GM12878 (cell line): ENCODE measurements at regions not wholly inside any gene's neighbourhood (a gene's known extent, or its start where the extent isn't known, plus 50 kb on each side); places are given as distances from the start of the nearest gene placed in this dataset.

Source experiments
- ATAC-seq: fragments of 200-7000 bp; cut with Tn5 transposase; 3 replicates; pipeline ENCODE4 v1.9.1; 2020; ENCODE audit warnings: mild to moderate bottlenecking, moderate library complexity
- BruUV-seq: library from RNA; stranded (reverse); fragments of 400-500 nt; replicated peaks from 2 replicates; lab custom pipeline; 2021; lab: Mats Ljungman, UMichigan
- CTCF ChIA-PET: fragments of 300-600 bp; sonication (Branson Sonifier 250); formaldehyde crosslinking; extraction: SDS; loops from one replicate; lab custom pipeline; 2021; ENCODE audit warnings: inconsistent platforms; lab: Yijun Ruan, JAX
- POLR2A ChIA-PET: fragments of 350-600 bp; formaldehyde crosslinking; extraction: SDS; loops from one replicate; lab custom pipeline; 2021; ENCODE audit warnings: inconsistent platforms; lab: Charles Lee
- RAD21 ChIA-PET: fragments of 300-600 bp; sonication (Branson Sonifier 250); formaldehyde crosslinking; loops from one replicate; lab custom pipeline; 2023; ENCODE audit warnings: antibody characterized with exemption; ENCODE audit not compliant: unreplicated experiment; lab: Charles Lee
- SMC1A ChIA-PET: fragments of 300-600 bp; sonication (Branson Sonifier 250); formaldehyde crosslinking; loops from one replicate; lab custom pipeline; 2023; ENCODE audit not compliant: unreplicated experiment, uncharacterized antibody; lab: Charles Lee
- DNase-seq: peaks from one replicate; pipeline ENCODE4 v3.0.0-alpha.2; 2011; ENCODE audit warnings: low read depth, low spot score
- FAIRE-seq: peaks from 3 replicates; lab custom pipeline; 2011; peaks lifted over from hg19 to GRCh38; lab: Jason Lieb, UNC
- H2AFZ ChIP-seq: 2 replicates; pipeline ENCODE4 v1.6.0; 2011; ENCODE audit warnings: low read depth, low read length, control low read depth; ENCODE audit not compliant: control insufficient read depth
- H3K27ac ChIP-seq: 2 replicates; pipeline ENCODE4 v1.5.1; 2011; ENCODE audit warnings: control low read depth; ENCODE audit not compliant: control insufficient read depth, insufficient read depth
- H3K27me3 ChIP-seq, 2 experiments: replicated peaks in 1 of 2; 2 replicates each; pipeline versions ENCODE4 v1.6.0 to v1.6.1; 2011; ENCODE audit warnings: low read length in 1 of 2; ENCODE audit not compliant: control insufficient read depth in 2 of 2, insufficient read depth in 2 of 2
- H3K36me3 ChIP-seq, 2 experiments: 2 replicates each; pipeline ENCODE4 v1.5.1; 2011; ENCODE audit warnings: low read length in 1 of 2; ENCODE audit not compliant: control insufficient read depth in 2 of 2, insufficient read depth in 2 of 2
- H3K4me1 ChIP-seq: 2 replicates; pipeline ENCODE4 v1.6.1; 2011; ENCODE audit warnings: mild to moderate bottlenecking, low read length, moderate library complexity, mixed read lengths; ENCODE audit not compliant: control insufficient read depth, insufficient read depth
- H3K4me2 ChIP-seq: 2 replicates; pipeline ENCODE4 v1.6.0; 2011; ENCODE audit warnings: control low read depth; ENCODE audit not compliant: control insufficient read depth, insufficient read depth
- H3K4me3 ChIP-seq: fragments of 200-600 bp; sonication (generic); 2 replicates; pipeline ENCODE4 v1.5.1; 2016
- H3K79me2 ChIP-seq: 2 replicates; pipeline ENCODE4 v1.6.0; 2011; ENCODE audit warnings: low read length; ENCODE audit not compliant: control insufficient read depth, insufficient read depth
- H3K9ac ChIP-seq: 2 replicates; pipeline ENCODE4 v1.8.0; 2011; ENCODE audit warnings: low read length, control low read depth, mixed read lengths; ENCODE audit not compliant: control insufficient read depth, insufficient read depth
- H3K9me3 ChIP-seq: replicated peaks from 3 replicates; pipeline ENCODE4 v1.5.1; 2011; ENCODE audit warnings: mild to moderate bottlenecking, low read length; ENCODE audit not compliant: control insufficient read depth, insufficient read depth
- H4K20me1 ChIP-seq: 2 replicates; pipeline ENCODE4 v1.6.0; 2011; ENCODE audit not compliant: control insufficient read depth, insufficient read depth
- ATF2 ChIP-seq: IDR thresholded peaks from 2 replicates; pipeline ENCODE4 v1.6.1; 2012; ENCODE audit warnings: low read length, inconsistent platforms
- BCL11A ChIP-seq: IDR thresholded peaks from 2 replicates; pipeline ENCODE4 v1.6.1; 2011; ENCODE audit warnings: low read depth, low read length
- BCLAF1 ChIP-seq: fragments of 450-650 bp; IDR thresholded peaks from 2 replicates; pipeline ENCODE4 v1.6.1; 2017; ENCODE audit warnings: antibody characterized with exemption, mild to moderate bottlenecking, moderate library complexity
- POLR2A ChIP-seq: IDR thresholded peaks from 2 replicates; pipeline ENCODE4 v1.6.1; 2011; ENCODE audit warnings: low read depth, mild to moderate bottlenecking, low read length
- TCF3 ChIP-seq: IDR thresholded peaks from 2 replicates; pipeline ENCODE4 v1.6.1; 2012; ENCODE audit warnings: low read depth, mild to moderate bottlenecking, low read length, borderline replicate concordance; ENCODE audit not compliant: insufficient read depth
- WGBS: methylation state at CpG from one replicate; pipeline ENCODE4 v1.1.6; 2016; ENCODE audit warnings: low lambda C conversion rate; ENCODE audit not compliant: insufficient replicate concordance, insufficient coverage; ENCODE audit errors: missing lambda C conversion rate; 5-methylcytosine and 5-hydroxymethylcytosine counted together
- in situ Hi-C: fragments of 300-500 bp; cut with MboI; formaldehyde crosslinking; loops from 9 replicates; pipeline ENCODE4 v1.14.3; 2018; ENCODE audit warnings: mixed read lengths
- intact Hi-C: fragments of 100-400 bp; cut with micrococcal nuclease; formaldehyde crosslinking; loops from one replicate; pipeline ENCODE4 v1.14.2; 2022; ENCODE audit not compliant: unreplicated experiment

GRCh38 chr4:134610172-134610571 lies 408.6 kb upstream of the PABPC4L start:
- no TSS peak for BruUV-seq
- in situ Hi-C loops, result no loop called here
- ATAC-seq, result no peak
- no peaks in the 10 kb centered on the region for H4K20me1 ChIP-seq
- ChIA-PET RAD21 (no interaction called here), SMC1A (interaction anchor here (0.6 to 1.4 kb wide), 2 partner anchors 17 to 901 kb away, joined by 3 read pairs; no protein-coding TSS in a partner anchor), POLR2A (no interaction called here), CTCF (no interaction called here)
- FAIRE-seq, result no peak
- no peak overlapping the region for H3K4me3 ChIP-seq
- H3K27me3 ChIP-seq, result no peaks in the 10 kb centered on the region
- no peaks in the 10 kb centered on the region for H3K4me1 ChIP-seq
- no peaks in the 10 kb centered on the region for H3K9me3 ChIP-seq
- intact Hi-C loops, result no loop called here
- no peak overlapping the region for H3K27ac ChIP-seq
- H3K79me2 ChIP-seq, result no peaks in the 10 kb centered on the region
- 0% methylated on average over 1 of the region's 1 CpG for WGBS
- no peaks in the 10 kb centered on the region for H3K36me3 ChIP-seq
- H2AFZ ChIP-seq, result no peak overlapping the region
- no peak overlapping the region for H3K4me2 ChIP-seq
- H3K9ac ChIP-seq, result no peak overlapping the region
- no peak for DNase-seq
- TF ChIP-seq BCLAF1, result no peak
- no peak for TF ChIP-seq BCL11A
- no peak for TF ChIP-seq TCF3
- TF ChIP-seq POLR2A, result no peak
- TF ChIP-seq ATF2, result no peak
